Stimulated activated CD4-positive, alpha-beta T cell treated with anti-CD3 and anti-CD28 coated beads, TNF-alpha, amount 100 ng/mL, for 1 hour (primary cell): ENCODE measurements at regions not wholly inside any gene's neighbourhood (a gene's known extent, or its start where the extent isn't known, plus 50 kb on each side); places are given as distances from the start of the nearest gene placed in this dataset.

Experiments used
- DNase-seq, 3 donors: peaks; one replicate each; pipeline ENCODE4 v3.0.0-alpha.2; 2020; ENCODE audit warnings: low read depth in 3 of 3, low spot score in 1 of 3

- no peak for DNase-seq
Measured at GRCh38 chr4:138666366-138666765, 349.2 kb upstream of the NOCT start.

- no peak for DNase-seq
Measured at GRCh38 chr4:138665851-138666250, 349.7 kb upstream of the NOCT start.

- no peak for DNase-seq
Measured at GRCh38 chr4:138663883-138664282, 351.7 kb upstream of the NOCT start.

GRCh38 chr4:138659812-138660316 is 355.7 kb upstream of the NOCT start:
- no peak for DNase-seq

DNA sequence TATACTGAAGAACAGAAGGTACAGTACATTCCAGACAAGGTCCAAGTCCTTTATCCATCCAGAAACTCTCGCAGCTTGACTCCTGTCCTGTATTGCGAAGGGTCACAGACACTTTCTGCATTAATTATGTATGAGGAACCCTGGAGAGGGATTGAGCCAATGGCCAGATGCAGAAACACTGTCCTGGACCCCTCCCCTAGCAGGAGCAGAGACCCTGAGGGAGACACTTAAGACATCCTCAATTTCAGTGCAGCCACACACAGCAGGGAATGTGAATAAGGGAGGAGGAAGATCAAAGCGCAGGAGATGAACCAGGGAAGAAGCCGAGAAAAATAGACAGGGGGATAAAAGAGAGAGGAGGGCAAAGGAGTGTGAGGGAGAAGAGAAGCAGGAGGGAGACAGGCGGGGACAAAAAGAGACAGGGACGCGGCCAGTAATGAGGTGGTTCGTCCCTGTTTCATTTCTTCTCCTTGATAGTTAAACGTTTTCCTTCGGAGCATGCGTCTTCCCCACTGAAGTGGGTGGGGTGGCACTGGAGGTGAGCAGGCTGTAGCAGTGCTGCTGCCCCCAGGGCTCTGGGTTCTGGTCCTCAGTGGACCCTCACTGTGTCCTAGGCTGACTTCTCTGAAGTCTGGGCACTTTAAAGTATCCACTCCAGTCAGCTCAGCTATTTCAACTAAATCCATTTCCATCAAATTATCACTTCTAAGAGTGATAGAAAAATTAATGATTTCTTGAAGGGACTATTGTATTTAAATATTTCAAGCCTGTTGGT is 356.4 kb upstream of the NOCT start:
- no peak for DNase-seq

GRCh38 chr4:138658518-138658917 is 357.1 kb upstream of the NOCT start:
- DNase-seq = no peak

DNA sequence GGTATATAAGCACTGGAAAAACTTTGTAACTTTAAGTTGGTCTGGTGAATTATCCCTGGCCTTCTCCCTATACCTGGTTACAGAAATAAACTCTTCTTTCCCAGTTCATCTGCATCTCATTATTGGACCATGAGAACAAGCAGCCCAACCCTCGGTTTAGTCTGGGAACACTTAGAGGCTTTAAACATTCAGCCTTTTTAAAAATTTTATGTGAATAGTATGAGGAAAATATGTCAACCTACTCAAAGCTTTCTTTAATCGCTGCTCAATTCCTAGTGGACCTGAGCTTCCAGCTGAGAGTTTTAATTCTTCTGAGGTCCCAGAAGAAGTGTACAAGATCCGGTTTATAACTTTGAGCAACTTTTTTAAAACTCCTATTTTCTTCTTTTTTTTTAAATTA is 358.6 kb upstream of the NOCT start:
- no peak for DNase-seq

GRCh38 chr4:138655985-138656384 is 359.6 kb upstream of the NOCT start:
- DNase-seq = no peak

- DNase-seq = no peak
Measured at GRCh38 chr4:138655286-138655685, 360.3 kb upstream of the NOCT start.

GRCh38 chr4:138650929-138651448 is 364.6 kb upstream of the NOCT start:
- no peak for DNase-seq

GRCh38 chr4:138650495-138650894 is 365.1 kb upstream of the NOCT start:
- no peak for DNase-seq

DNA sequence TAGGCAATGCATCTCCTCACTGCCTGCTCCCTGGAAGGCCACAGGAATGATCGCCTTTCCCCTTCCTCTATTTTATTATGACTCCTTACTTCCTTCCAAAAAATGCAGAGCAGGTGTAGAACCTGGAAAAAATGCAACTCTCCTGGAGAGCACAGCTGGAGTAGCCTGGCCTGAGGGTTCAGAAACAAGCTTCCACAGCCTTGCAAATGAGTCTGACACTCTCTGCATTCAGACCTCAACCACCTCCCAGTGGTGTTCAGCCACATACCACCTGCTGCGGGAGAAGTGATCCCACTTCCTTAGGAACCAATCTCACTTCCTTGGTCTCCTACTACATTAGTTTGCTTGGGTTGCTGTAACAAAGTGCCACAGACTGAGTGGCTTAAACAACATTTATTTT is 368.1 kb upstream of the NOCT start:
- no peak for DNase-seq

- DNase-seq = no peak
Measured at GRCh38 chr4:138646383-138646782, 369.2 kb upstream of the NOCT start.

DNA sequence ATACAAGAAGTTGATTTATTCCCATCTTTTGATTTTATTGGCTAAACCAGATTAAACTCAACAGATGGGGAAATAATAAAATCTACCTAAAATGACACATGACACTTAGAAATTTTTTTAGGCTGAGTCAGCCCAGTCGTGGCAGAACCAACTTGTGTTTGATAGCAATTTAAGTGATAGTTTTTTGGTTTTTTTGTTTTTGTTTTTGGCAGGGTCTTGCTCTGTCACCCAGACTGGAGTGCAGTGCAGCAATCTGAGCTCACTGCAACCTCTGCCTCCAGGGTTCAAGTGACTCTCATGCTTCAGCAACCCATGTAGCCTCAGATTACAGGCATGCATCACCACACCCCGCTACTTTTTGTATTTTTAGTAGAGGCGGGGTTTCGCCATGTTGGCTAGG is 370.3 kb upstream of the NOCT start:
- DNase-seq = no peak

DNA sequence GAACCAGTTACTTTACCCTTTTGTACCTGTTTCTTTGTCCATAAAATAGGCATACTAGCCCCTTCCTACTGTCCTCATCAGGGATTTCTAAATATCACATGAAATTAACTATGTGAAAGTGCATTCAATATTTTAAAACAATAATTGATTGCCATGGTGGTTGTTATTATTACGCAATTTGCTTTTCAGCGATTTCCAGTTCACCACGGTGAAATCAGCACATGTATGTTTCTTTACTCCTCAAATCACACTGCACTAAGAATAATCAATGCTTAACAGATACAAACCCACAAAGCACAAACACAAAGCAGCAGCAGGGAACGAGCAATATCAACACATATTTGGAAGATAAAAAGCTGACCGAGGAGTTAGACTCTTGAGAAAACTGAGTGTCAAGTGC is 371.3 kb upstream of the NOCT start:
- DNase-seq = no peak

- DNase-seq = no peak
Measured at GRCh38 chr4:138643827-138644226, 371.8 kb upstream of the NOCT start.

DNA sequence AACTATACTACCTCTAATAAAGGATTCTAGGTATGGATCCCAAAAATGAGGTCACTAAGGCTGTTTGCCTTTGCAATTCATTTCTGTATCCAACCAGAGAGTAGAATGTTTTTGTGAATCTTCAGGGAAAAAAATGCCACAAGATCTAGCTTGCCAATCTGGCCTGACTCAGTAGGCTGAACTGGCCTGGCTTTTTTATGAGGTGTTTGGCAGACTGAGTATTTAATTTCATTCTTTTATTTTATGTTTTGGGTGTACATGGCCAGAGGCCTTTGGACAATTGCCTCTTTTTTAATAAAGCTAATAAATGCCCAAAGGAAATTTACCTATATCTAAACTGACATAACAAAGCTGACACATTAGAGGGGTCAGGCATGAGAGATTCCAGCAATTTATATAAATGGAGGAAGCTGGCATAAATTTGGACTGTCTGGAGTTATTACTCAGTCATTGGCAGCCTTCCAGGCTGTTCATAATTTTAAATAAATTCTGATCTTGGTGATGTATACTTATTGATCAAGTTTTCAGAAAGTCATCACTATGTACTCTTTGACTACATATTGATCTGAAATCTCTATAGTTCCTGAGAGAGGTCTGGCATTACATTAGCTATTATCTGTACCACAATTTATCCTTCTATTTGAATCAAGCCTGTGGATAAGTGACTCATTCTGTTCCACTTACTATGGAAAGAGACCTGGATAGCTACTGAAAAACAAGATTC is 376.4 kb upstream of the NOCT start:
- DNase-seq = no peak

DNA sequence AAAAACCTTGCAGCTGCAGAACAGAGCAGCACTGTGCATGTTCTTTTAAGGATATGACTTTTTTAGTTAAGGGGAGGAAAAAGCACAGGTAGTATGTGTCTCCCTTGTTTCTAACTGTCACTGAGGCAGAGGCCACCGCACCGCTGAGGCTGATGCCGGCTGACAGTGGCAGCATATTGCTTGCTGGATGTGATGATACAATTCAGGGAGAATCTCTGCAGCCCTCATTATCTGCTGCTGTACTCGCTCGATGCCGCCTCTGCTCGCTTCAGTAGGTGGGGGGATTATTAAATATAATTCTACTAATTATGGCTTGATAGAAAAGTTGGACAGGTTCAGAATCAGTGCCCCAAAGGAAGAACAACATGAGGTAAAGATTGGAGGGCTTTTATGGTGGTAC is 378.8 kb upstream of the NOCT start:
- no peak for DNase-seq

DNA sequence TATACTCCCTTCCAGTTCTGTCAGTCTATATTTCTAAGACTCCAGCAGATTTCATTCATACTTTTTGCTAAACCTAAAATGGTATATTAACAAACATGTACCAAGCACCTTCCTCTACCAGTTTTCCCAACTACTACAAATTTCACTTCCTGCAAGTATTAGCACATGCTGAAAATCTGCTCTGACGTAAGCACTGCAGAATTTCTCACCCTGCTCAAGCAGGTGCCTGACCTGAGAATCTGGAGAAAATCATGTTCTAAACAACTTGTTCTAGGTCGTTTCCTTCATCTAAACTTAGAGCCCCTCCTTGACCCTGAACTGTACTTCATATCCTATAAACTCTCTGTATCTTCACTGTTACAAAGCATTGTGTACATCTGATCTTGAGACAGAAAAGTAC is 380.7 kb upstream of the NOCT start:
- no peak for DNase-seq

- DNase-seq = no peak
Measured at GRCh38 chr4:138633580-138633904, 382.0 kb upstream of the NOCT start.

GRCh38 chr4:138632856-138633579 is 382.6 kb upstream of the NOCT start:
- DNase-seq = no peak

GRCh38 chr4:138630666-138631065 is 384.9 kb upstream of the NOCT start:
- no peak for DNase-seq
